Activated CD8-positive, alpha-beta T cell treated with anti-CD3 and anti-CD28 coated beads for 36 hours (primary cell): ENCODE measurements at regions not wholly inside any gene's neighbourhood (a gene's known extent, or its start where the extent isn't known, plus 50 kb on each side); places are given as distances from the start of the nearest gene placed in this dataset.

Experiments
- ATAC-seq: fragments of 200-7000 bp; cut with Tn5 transposase; one replicate; pipeline ENCODE4 v1.10.0; 2021; ENCODE audit warnings: mild to moderate bottlenecking, moderate library complexity
- CTCF ChIA-PET: fragments of 350-600 bp; sonication (Branson Sonifier 250); formaldehyde crosslinking; loops from one replicate; lab custom pipeline; 2021; ENCODE audit warnings: antibody characterized with exemption; lab: Charles Lee
- POLR2A ChIA-PET: fragments of 350-600 bp; sonication (Branson Sonifier 250); formaldehyde crosslinking; loops from one replicate; lab custom pipeline; 2021; ENCODE audit warnings: antibody characterized with exemption; lab: Charles Lee
- DNase-seq: peaks from one replicate; pipeline ENCODE4 v3.0.0-alpha.2; 2020
- H3K27ac Mint-ChIP-seq: one replicate; pipeline ENCODE4 v1.8.0; 2021; ENCODE audit warnings: mild to moderate bottlenecking, mixed read lengths
- H3K27me3 Mint-ChIP-seq: one replicate; pipeline ENCODE4 v1.8.0; 2021; ENCODE audit warnings: mixed read lengths
- H3K36me3 Mint-ChIP-seq: one replicate; pipeline ENCODE4 v1.8.0; 2021; ENCODE audit warnings: low read depth, mixed read lengths
- H3K4me1 Mint-ChIP-seq: one replicate; pipeline ENCODE4 v1.8.0; 2021; ENCODE audit warnings: low read depth, mixed read lengths
- H3K4me3 Mint-ChIP-seq: one replicate; pipeline ENCODE4 v1.8.0; 2021; ENCODE audit warnings: mild to moderate bottlenecking, moderate library complexity, mixed read lengths
- H3K9me3 Mint-ChIP-seq: one replicate; pipeline ENCODE4 v1.8.0; 2021; ENCODE audit warnings: mixed read lengths
- intact Hi-C: fragments of 100-400 bp; cut with micrococcal nuclease; formaldehyde crosslinking; loops from one replicate; pipeline ENCODE4 v1.10.0; 2022
- TF ChIP-seq, protein P1 (sequence below): fragments of 200-600 bp; IDR thresholded peaks from one replicate; pipeline ENCODE4 v1.8.0; 2022; ENCODE audit warnings: antibody characterized with exemption, mild to moderate bottlenecking

DNA sequence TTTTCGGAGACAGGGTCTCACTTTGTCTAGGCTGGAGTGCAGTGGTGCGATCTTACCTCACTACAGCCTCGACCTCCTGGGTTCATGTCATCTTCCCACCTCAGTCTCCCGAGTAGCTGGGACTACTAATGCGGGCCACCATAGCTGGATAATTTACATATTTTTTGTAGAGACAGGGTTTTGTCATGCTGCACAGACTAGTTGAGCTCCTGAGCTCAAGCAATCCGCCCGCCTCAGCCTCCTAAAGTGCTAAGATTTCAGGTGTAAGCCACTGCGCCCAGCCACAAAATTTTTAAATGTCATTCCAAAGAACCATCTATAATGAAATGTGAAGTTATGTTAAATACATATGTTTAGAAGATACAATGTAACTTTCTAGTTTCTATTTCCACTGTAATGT lies 4747.7 kb upstream of the OR11H1 start:
- H3K27me3 Mint-ChIP-seq: no peaks in the 10 kb centered on the region
- H3K4me3 Mint-ChIP-seq: no peak overlapping the region
- H3K4me1 Mint-ChIP-seq: no peaks in the 10 kb centered on the region
- peaks cover 42% of the 10 kb centered on the region for H3K9me3 Mint-ChIP-seq
- no peak for DNase-seq
- CTCF ChIA-PET: no interaction called here
- H3K27ac Mint-ChIP-seq: no peak overlapping the region
- TF ChIP-seq, protein P1, sequence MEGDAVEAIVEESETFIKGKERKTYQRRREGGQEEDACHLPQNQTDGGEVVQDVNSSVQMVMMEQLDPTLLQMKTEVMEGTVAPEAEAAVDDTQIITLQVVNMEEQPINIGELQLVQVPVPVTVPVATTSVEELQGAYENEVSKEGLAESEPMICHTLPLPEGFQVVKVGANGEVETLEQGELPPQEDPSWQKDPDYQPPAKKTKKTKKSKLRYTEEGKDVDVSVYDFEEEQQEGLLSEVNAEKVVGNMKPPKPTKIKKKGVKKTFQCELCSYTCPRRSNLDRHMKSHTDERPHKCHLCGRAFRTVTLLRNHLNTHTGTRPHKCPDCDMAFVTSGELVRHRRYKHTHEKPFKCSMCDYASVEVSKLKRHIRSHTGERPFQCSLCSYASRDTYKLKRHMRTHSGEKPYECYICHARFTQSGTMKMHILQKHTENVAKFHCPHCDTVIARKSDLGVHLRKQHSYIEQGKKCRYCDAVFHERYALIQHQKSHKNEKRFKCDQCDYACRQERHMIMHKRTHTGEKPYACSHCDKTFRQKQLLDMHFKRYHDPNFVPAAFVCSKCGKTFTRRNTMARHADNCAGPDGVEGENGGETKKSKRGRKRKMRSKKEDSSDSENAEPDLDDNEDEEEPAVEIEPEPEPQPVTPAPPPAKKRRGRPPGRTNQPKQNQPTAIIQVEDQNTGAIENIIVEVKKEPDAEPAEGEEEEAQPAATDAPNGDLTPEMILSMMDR: no peak
- POLR2A ChIA-PET: no interaction called here
- no peaks in the 10 kb centered on the region for H3K36me3 Mint-ChIP-seq
- ATAC-seq: no peak
- intact Hi-C loops: no loop called here

DNA sequence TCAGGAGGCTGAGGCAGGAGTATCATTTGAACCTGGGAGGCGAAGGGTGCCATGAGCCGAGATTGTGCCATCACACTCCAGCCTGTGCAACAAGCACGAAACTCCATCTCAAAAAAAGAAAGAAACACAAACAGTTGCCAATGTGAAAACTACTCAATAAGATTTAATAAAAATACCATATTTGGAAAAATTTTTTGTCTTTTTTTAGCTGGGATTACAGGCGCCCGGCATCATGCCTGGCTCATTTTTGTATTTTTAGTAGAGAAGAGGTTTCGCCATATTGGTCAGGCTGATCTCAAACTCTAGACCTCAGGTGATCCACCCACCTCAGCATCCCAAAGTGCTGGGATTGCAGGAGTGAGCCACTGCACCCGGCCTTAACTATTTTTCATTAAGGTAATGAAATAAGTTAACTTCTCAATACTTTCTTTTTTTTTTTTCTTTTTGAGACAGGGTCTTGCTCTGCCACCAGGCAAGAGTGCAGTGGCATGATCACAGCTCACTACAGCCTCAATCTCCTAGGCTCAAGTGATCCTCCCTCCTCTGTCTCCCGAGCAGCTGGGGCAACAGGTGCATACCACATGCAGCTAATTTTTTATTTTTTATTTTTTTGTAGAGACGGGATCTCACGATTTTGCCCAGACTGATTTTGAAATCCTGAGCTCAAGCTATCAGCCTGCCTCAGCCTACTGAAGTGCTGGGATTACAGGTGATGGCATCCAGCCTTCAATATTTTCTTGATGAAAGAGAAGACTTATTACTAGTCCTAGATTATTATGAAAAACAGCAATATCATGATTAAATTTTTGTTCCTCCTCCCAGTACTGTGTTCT lies 4746.2 kb upstream of the OR11H1 start:
- Mint-ChIP-seq H3K27me3 (no peaks in the 10 kb centered on the region), H3K4me1 (no peaks in the 10 kb centered on the region), H3K27ac (no peak overlapping the region), H3K36me3 (no peaks in the 10 kb centered on the region), H3K9me3 (peaks cover 35% of the 10 kb centered on the region), H3K4me3 (no peak overlapping the region)
- DNase-seq (no peak), ATAC-seq (no peak)
- ChIA-PET CTCF (no interaction called here), POLR2A (no interaction called here)
- intact Hi-C loops: no loop called here
- TF ChIP-seq, protein P1: no peak
